GM23338 (cell line): ENCODE measurements at regions not wholly inside any gene's neighbourhood (a gene's known extent, or its start where the extent isn't known, plus 50 kb on each side); places are given as distances from the start of the nearest gene placed in this dataset.

ENCODE experiments used
- ATAC-seq: fragments of 200-7000 bp; cut with Tn5 transposase; 3 replicates; pipeline ENCODE4 v1.9.1; 2020
- DNase-seq: peaks from one replicate; pipeline ENCODE4 v3.0.0-alpha.2; 2015; ENCODE audit warnings: low spot score
- H2AFZ ChIP-seq: fragments of 200-600 bp; sonication (generic); 2 replicates; pipeline ENCODE4 v1.8.0; 2016; ENCODE audit warnings: antibody characterized with exemption, mild to moderate bottlenecking, moderate library complexity
- H3F3A ChIP-seq: fragments of 200-600 bp; sonication (generic); replicated peaks from 2 replicates; pipeline ENCODE4 v1.8.0; 2017; ENCODE audit warnings: antibody characterized with exemption, mixed run types, low read depth
- H3K27ac ChIP-seq: fragments of 200-600 bp; sonication (generic); 2 replicates; pipeline ENCODE4 v1.6.1; 2016; ENCODE audit warnings: low read depth
- H3K27me3 ChIP-seq: fragments of 200-600 bp; sonication (generic); 2 replicates; pipeline ENCODE4 v1.8.0; 2016; ENCODE audit warnings: mild to moderate bottlenecking, mixed run types, moderate library complexity; ENCODE audit not compliant: insufficient read depth
- H3K36me3 ChIP-seq: fragments of 200-600 bp; sonication (generic); 2 replicates; pipeline ENCODE4 v1.8.0; 2016; ENCODE audit warnings: mild to moderate bottlenecking; ENCODE audit not compliant: insufficient read depth
- H3K4me1 ChIP-seq: fragments of 200-600 bp; sonication (generic); 2 replicates; pipeline ENCODE4 v1.8.0; 2016; ENCODE audit warnings: mild to moderate bottlenecking, moderate library complexity; ENCODE audit not compliant: insufficient read depth
- H3K4me2 ChIP-seq: fragments of 200-600 bp; sonication (generic); 2 replicates; pipeline ENCODE4 v1.7.1; 2017; ENCODE audit warnings: mixed run types
- H3K4me3 ChIP-seq: fragments of 200-600 bp; sonication (generic); 2 replicates; pipeline ENCODE4 v1.6.1; 2016; ENCODE audit warnings: mixed run types
- H3K79me2 ChIP-seq: fragments of 200-600 bp; sonication (generic); replicated peaks from 2 replicates; pipeline ENCODE4 v1.8.0; 2017; ENCODE audit warnings: mild to moderate bottlenecking; ENCODE audit not compliant: insufficient read depth
- H3K9me2 ChIP-seq: fragments of 200-600 bp; sonication (generic); 2 replicates; pipeline ENCODE4 v1.8.0; 2017; ENCODE audit not compliant: insufficient read depth
- H4K20me1 ChIP-seq: fragments of 200-600 bp; sonication (generic); replicated peaks from 2 replicates; pipeline ENCODE4 v1.8.0; 2017; ENCODE audit warnings: mild to moderate bottlenecking; ENCODE audit not compliant: insufficient read depth
- H3K27ac Mint-ChIP-seq: 2 replicates; pipeline ENCODE4 v1.8.0; 2020; ENCODE audit warnings: inconsistent platforms, mild to moderate bottlenecking, moderate library complexity, mixed read lengths
- H3K27me3 Mint-ChIP-seq: 3 replicates; pipeline ENCODE4 v1.8.0; 2022; ENCODE audit warnings: low read depth, mild to moderate bottlenecking, moderate library complexity, mixed read lengths, inconsistent platforms; ENCODE audit not compliant: insufficient read depth, poor library complexity
- H3K36me3 Mint-ChIP-seq: 3 replicates; pipeline ENCODE4 v1.8.0; 2021; ENCODE audit warnings: low read depth, mild to moderate bottlenecking, inconsistent platforms, moderate library complexity, mixed read lengths
- H3K4me1 Mint-ChIP-seq: 3 replicates; pipeline ENCODE4 v1.8.0; 2020; ENCODE audit warnings: mild to moderate bottlenecking, inconsistent platforms, mixed read lengths
- H3K4me3 Mint-ChIP-seq: 3 replicates; pipeline ENCODE4 v1.8.0; 2021; ENCODE audit warnings: moderate library complexity, mild to moderate bottlenecking, inconsistent platforms, mixed read lengths
- H3K9me3 Mint-ChIP-seq: 3 replicates; pipeline ENCODE4 v1.8.0; 2020; ENCODE audit warnings: moderate library complexity, mild to moderate bottlenecking, inconsistent platforms, mixed read lengths
- CREB1 ChIP-seq: fragments of 250-450 bp; sonication (Bioruptor Pico); IDR thresholded peaks from 2 replicates; pipeline ENCODE4 v1.5.0; 2020; ENCODE audit warnings: low read depth, mild to moderate bottlenecking, moderate library complexity
- EZH2 ChIP-seq: fragments of 200-600 bp; sonication (generic); IDR thresholded peaks from one replicate; pipeline ENCODE4 v1.8.0; 2017; ENCODE audit warnings: antibody characterized with exemption, mild to moderate bottlenecking, low read depth; ENCODE audit not compliant: unreplicated experiment
- EZH2phosphoT487 ChIP-seq: fragments of 200-600 bp; sonication (generic); IDR thresholded peaks from one replicate; pipeline ENCODE4 v1.8.1; 2018; ENCODE audit warnings: antibody characterized with exemption; ENCODE audit not compliant: unreplicated experiment
- JUNB ChIP-seq: IDR thresholded peaks from one replicate; pipeline ENCODE4 v1.6.1; 2016; ENCODE audit warnings: antibody characterized with exemption; ENCODE audit not compliant: unreplicated experiment
- NANOG ChIP-seq: IDR thresholded peaks from 2 replicates; pipeline ENCODE4 v1.6.1; 2016; ENCODE audit warnings: antibody characterized with exemption, borderline replicate concordance
- POLR2AphosphoS5 ChIP-seq: IDR thresholded peaks from 2 replicates; pipeline ENCODE4 v1.6.1; 2016; ENCODE audit warnings: antibody characterized with exemption, low read depth
- REST ChIP-seq: IDR thresholded peaks from one replicate; pipeline ENCODE4 v1.6.1; 2018; ENCODE audit warnings: antibody characterized with exemption; ENCODE audit not compliant: unreplicated experiment
- STAT1 ChIP-seq: IDR thresholded peaks from one replicate; pipeline ENCODE4 v1.6.1; 2016; ENCODE audit warnings: antibody characterized with exemption; ENCODE audit not compliant: unreplicated experiment
- ZNF114 ChIP-seq: fragments of 250-450 bp; sonication (Bioruptor Pico); IDR thresholded peaks from 2 replicates; pipeline ENCODE4 v1.5.0; 2020; ENCODE audit warnings: mild to moderate bottlenecking, moderate library complexity
- ZNF331 ChIP-seq: fragments of 250-450 bp; sonication (Bioruptor Pico); IDR thresholded peaks from 2 replicates; pipeline ENCODE4 v1.5.0; 2020; ENCODE audit warnings: low read depth, mild to moderate bottlenecking, moderate library complexity
- TF ChIP-seq, protein P1 (sequence below), 2 experiments: fragments of 200-600 bp in 1 of 2; sonication (generic) in 1 of 2; conservative IDR thresholded peaks; 2 replicates each; pipeline versions ENCODE4 v1.5.1 to v1.6.1; 2016 to 2017; ENCODE audit warnings: antibody characterized with exemption in 2 of 2, low read depth in 2 of 2, mild to moderate bottlenecking in 2 of 2, moderate library complexity in 1 of 2
- TF ChIP-seq, protein P2 (sequence below): fragments of 250-450 bp; sonication (Bioruptor Pico); IDR thresholded peaks from 2 replicates; pipeline ENCODE4 v1.5.0; 2020; ENCODE audit warnings: mild to moderate bottlenecking, moderate library complexity
- TF ChIP-seq, protein P3 (sequence below): IDR thresholded peaks from 2 replicates; pipeline ENCODE4 v1.6.1; 2016; ENCODE audit warnings: antibody characterized with exemption

- TF ChIP-seq EZH2 (no peak), ZNF114 (CRISPR knock-in tag) (no peak), ZNF331 (no peak), STAT1 (no peak), NANOG (no peak), CREB1 (CRISPR knock-in tag) (no peak), EZH2phosphoT487 (no peak), JUNB (no peak), POLR2AphosphoS5 (no peak), REST (no peak)
- TF ChIP-seq, protein P1, sequence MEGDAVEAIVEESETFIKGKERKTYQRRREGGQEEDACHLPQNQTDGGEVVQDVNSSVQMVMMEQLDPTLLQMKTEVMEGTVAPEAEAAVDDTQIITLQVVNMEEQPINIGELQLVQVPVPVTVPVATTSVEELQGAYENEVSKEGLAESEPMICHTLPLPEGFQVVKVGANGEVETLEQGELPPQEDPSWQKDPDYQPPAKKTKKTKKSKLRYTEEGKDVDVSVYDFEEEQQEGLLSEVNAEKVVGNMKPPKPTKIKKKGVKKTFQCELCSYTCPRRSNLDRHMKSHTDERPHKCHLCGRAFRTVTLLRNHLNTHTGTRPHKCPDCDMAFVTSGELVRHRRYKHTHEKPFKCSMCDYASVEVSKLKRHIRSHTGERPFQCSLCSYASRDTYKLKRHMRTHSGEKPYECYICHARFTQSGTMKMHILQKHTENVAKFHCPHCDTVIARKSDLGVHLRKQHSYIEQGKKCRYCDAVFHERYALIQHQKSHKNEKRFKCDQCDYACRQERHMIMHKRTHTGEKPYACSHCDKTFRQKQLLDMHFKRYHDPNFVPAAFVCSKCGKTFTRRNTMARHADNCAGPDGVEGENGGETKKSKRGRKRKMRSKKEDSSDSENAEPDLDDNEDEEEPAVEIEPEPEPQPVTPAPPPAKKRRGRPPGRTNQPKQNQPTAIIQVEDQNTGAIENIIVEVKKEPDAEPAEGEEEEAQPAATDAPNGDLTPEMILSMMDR (conservative IDR thresholded peaks at IDR 0.05; ENCODE audit: low read depth in 2 of 2), result no peak
- TF ChIP-seq, protein P2, sequence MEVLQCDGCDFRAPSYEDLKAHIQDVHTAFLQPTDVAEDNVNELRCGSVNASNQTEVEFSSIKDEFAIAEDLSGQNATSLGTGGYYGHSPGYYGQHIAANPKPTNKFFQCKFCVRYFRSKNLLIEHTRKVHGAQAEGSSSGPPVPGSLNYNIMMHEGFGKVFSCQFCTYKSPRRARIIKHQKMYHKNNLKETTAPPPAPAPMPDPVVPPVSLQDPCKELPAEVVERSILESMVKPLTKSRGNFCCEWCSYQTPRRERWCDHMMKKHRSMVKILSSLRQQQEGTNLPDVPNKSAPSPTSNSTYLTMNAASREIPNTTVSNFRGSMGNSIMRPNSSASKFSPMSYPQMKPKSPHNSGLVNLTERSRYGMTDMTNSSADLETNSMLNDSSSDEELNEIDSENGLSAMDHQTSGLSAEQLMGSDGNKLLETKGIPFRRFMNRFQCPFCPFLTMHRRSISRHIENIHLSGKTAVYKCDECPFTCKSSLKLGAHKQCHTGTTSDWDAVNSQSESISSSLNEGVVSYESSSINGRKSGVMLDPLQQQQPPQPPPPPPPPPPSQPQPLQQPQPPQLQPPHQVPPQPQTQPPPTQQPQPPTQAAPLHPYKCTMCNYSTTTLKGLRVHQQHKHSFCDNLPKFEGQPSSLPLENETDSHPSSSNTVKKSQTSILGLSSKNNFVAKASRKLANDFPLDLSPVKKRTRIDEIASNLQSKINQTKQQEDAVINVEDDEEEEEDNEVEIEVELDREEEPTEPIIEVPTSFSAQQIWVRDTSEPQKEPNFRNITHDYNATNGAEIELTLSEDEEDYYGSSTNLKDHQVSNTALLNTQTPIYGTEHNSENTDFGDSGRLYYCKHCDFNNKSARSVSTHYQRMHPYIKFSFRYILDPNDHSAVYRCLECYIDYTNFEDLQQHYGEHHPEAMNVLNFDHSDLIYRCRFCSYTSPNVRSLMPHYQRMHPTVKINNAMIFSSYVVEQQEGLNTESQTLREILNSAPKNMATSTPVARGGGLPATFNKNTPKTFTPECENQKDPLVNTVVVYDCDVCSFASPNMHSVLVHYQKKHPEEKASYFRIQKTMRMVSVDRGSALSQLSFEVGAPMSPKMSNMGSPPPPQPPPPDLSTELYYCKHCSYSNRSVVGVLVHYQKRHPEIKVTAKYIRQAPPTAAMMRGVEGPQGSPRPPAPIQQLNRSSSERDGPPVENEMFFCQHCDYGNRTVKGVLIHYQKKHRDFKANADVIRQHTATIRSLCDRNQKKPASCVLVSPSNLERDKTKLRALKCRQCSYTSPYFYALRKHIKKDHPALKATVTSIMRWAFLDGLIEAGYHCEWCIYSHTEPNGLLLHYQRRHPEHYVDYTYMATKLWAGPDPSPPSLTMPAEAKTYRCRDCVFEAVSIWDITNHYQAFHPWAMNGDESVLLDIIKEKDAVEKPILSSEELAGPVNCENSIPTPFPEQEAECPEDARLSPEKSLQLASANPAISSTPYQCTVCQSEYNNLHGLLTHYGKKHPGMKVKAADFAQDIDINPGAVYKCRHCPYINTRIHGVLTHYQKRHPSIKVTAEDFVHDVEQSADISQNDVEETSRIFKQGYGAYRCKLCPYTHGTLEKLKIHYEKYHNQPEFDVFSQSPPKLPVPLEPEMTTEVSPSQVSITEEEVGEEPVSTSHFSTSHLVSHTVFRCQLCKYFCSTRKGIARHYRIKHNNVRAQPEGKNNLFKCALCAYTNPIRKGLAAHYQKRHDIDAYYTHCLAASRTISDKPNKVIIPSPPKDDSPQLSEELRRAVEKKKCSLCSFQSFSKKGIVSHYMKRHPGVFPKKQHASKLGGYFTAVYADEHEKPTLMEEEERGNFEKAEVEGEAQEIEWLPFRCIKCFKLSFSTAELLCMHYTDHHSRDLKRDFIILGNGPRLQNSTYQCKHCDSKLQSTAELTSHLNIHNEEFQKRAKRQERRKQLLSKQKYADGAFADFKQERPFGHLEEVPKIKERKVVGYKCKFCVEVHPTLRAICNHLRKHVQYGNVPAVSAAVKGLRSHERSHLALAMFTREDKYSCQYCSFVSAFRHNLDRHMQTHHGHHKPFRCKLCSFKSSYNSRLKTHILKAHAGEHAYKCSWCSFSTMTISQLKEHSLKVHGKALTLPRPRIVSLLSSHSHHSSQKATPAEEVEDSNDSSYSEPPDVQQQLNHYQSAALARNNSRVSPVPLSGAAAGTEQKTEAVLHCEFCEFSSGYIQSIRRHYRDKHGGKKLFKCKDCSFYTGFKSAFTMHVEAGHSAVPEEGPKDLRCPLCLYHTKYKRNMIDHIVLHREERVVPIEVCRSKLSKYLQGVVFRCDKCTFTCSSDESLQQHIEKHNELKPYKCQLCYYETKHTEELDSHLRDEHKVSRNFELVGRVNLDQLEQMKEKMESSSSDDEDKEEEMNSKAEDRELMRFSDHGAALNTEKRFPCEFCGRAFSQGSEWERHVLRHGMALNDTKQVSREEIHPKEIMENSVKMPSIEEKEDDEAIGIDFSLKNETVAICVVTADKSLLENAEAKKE (CRISPR knock-in tag), result no peak
- TF ChIP-seq, protein P3, sequence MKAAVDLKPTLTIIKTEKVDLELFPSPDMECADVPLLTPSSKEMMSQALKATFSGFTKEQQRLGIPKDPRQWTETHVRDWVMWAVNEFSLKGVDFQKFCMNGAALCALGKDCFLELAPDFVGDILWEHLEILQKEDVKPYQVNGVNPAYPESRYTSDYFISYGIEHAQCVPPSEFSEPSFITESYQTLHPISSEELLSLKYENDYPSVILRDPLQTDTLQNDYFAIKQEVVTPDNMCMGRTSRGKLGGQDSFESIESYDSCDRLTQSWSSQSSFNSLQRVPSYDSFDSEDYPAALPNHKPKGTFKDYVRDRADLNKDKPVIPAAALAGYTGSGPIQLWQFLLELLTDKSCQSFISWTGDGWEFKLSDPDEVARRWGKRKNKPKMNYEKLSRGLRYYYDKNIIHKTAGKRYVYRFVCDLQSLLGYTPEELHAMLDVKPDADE, result no peak
- H3K27ac ChIP-seq, result no peak overlapping the region
- ATAC-seq (no peak), DNase-seq (no peak)
- H2AFZ ChIP-seq, result no peak overlapping the region
- no peak overlapping the region for H3K4me2 ChIP-seq
- no peak overlapping the region for H3K4me3 ChIP-seq
- H3K79me2 ChIP-seq, result no peaks in the 10 kb centered on the region
- Mint-ChIP-seq H3K4me3 (no peak overlapping the region), H3K27me3 (peaks cover 4% of the 10 kb centered on the region), H3K36me3 (no peaks in the 10 kb centered on the region), H3K9me3 (peaks cover 11% of the 10 kb centered on the region; the same call in 2 of the 3 replicates), H3K27ac (no peak overlapping the region), H3K4me1 (peaks cover 10% of the 10 kb centered on the region)
- no peaks in the 10 kb centered on the region for H3F3A ChIP-seq
- no peaks in the 10 kb centered on the region for H3K27me3 ChIP-seq
- H3K36me3 ChIP-seq, result no peaks in the 10 kb centered on the region
- H4K20me1 ChIP-seq, result no peaks in the 10 kb centered on the region
- H3K4me1 ChIP-seq, result peaks cover 8% of the 10 kb centered on the region; the same call in 1 of the 2 replicates
- peaks cover 5% of the 10 kb centered on the region; the same call in 1 of the 2 replicates for H3K9me2 ChIP-seq
Measured at GRCh38 chr12:98437166-98437565, 78.2 kb upstream of the TMPO start.
